Gastrocnemius medialis (tissue), 4 donors: ENCODE measurements at regions not wholly inside any gene's neighbourhood (a gene's known extent, or its start where the extent isn't known, plus 50 kb on each side); places are given as distances from the start of the nearest gene placed in this dataset.
"Not testable (repeated sequence)": the region's sequence is repeated elsewhere in the genome, so short reads cannot be mapped to it uniquely, and the experiment has no call there.

ENCODE experiments used
- ATAC-seq, 2 donors: fragments of 150-250 bp; one replicate each; pipeline ENCODE4 v1.9.1; 2016
- DNase-seq, 2 donors: peaks; one replicate each; pipeline ENCODE4 v3.0.0-alpha.2; 2019
- H3K27ac ChIP-seq, 4 donors: fragments of 200-600 bp; sonication (generic); 1 replicate in 1 of 4; 2 replicates in 3 of 4; pipeline ENCODE4 v1.5.1; 2016 to 2018; ENCODE audit warnings: mild to moderate bottlenecking in 2 of 4, moderate library complexity in 1 of 4
- H3K27me3 ChIP-seq, 3 donors: fragments of 200-600 bp; sonication (generic) in 2 of 3; 1 replicate in 1 of 3; 2 replicates in 2 of 3; pipeline versions ENCODE4 v1.5.1 to v1.6.0; 2016 to 2019; ENCODE audit warnings: mild to moderate bottlenecking in 1 of 3, moderate library complexity in 1 of 3
- H3K36me3 ChIP-seq, 2 donors: fragments of 200-600 bp; sonication (generic) in 1 of 2; one replicate each; pipeline ENCODE4 v1.5.1; 2017 to 2018
- H3K4me1 ChIP-seq, 2 donors: fragments of 200-600 bp; sonication (generic) in 1 of 2; one replicate each; pipeline ENCODE4 v1.5.1; 2016 to 2017; ENCODE audit warnings: mild to moderate bottlenecking in 2 of 2
- H3K4me3 ChIP-seq, 4 donors: fragments of 200-600 bp; sonication (generic) in 3 of 4; 1 replicate in 1 of 4; 2 replicates in 3 of 4; pipeline ENCODE4 v1.5.1; 2016 to 2019; ENCODE audit warnings: mild to moderate bottlenecking in 2 of 4
- H3K9me3 ChIP-seq, 3 donors: fragments of 200-600 bp; sonication (generic) in 2 of 3; 1 replicate in 1 of 3; 2 replicates in 2 of 3; pipeline ENCODE4 v1.5.1; 2016 to 2019
- CTCF ChIP-seq, 5 experiments: fragments of 450-650 bp in 3 of 5; fragments of 200-600 bp in 2 of 5; sonication (generic) in 2 of 5; IDR thresholded peaks in 4 of 5; conservative IDR thresholded peaks in 1 of 5; 1 replicate in 4 of 5; 2 replicates in 1 of 5; pipeline ENCODE4 v1.5.1; 2016 to 2019; ENCODE audit warnings: antibody characterized with exemption in 5 of 5, mild to moderate bottlenecking in 3 of 5, moderate library complexity in 3 of 5
- POLR2A ChIP-seq, 2 donors: fragments of 450-650 bp; IDR thresholded peaks; one replicate each; pipeline ENCODE4 v1.6.1; 2017; ENCODE audit warnings: antibody characterized with exemption in 2 of 2, mild to moderate bottlenecking in 2 of 2, moderate library complexity in 2 of 2
- in situ Hi-C, 4 donors: fragments of 200-750 bp; cut with MboI; loops; one replicate each; pipeline versions ENCODE4 v1.15.0 to v1.8.0; 2017; ENCODE audit warnings: low sequenced_read_pairs in 4 of 4
- intact Hi-C: fragments of 100-400 bp; cut with DNase I; formaldehyde crosslinking; loops from one replicate; pipeline ENCODE4 v1.15.1; 2023; ENCODE audit warnings: low total_unique reads

DNA sequence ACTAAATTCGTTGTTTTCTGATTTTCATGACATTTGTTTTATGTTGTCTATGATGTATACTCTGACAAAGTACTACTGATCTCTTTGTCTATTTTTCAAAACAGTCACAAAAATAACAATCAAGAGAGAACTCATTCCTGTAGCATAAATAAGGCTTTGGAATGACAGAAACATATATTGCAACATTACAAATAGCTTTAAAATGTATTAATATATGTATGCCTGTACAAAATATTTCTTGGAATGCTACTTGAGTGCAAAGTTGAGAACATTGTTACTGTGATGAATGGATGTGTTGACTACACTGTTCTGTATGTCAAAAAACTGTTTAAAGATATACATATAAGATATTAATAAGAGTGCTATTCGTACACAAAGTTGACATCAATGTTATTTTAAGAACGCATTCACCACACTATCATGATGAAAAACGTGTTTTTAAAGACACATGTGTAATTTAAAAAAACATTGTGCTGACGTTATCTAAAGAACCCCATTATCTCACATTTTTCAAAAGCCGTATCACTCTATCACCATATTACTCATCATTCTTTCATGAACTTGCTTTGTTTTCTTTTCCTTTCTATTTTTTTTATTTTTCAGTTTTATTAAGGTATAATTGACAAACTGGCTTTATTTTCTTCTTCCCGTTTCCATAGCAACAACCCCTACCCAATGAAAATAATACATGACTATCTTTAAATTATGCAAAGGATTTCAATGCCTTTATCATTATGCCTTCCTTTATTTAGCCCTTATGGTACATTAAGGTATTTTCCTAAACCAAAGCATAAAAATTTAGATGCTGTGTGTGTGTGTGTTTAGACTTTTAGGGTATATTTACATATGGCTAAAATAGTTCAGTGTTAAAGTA is 918.8 kb downstream of the SLITRK1 start:
- Histone ChIP-seq H3K27me3 (no peaks in the 10 kb centered on the region), H3K36me3 (no peaks in the 10 kb centered on the region), H3K27ac (no peak overlapping the region), H3K4me1 (no peaks in the 10 kb centered on the region), H3K9me3 (no peaks in the 10 kb centered on the region), H3K4me3 (no peak overlapping the region)
- DNase-seq, result no peak
- intact Hi-C loops (no loop called here), in situ Hi-C loops (no loop called here)
- ATAC-seq, result no peak
- TF ChIP-seq POLR2A (IDR thresholded peaks at IDR 0.05) (no peak), CTCF (IDR thresholded peaks at IDR 0.05 in 4 of 5, conservative IDR thresholded peaks at IDR 0.05 in 1 of 5) (no peak)

GRCh38 chr13:82962397-82962796 is 919.9 kb downstream of the SLITRK1 start:
- no peak for ATAC-seq
- in situ Hi-C loops, result no loop called here

DNA sequence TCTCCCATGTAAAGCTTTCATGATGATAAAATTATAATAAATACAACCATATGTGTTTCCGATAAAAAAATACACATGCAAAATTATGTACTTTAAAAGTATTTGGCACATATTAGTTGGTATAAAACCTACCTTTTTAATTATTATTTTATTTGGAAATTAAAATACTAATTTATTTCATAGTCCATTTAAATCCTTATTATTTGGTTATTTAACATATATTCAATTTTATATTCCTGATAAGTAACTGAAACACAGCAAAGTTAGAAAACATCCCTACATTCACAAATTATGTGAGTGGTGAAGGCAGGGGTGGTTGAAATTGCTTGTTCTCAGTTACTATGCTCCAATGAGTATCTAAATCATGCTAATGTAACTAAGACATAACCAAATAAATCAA is 920.5 kb downstream of the SLITRK1 start:
- ATAC-seq (no peak), DNase-seq (no peak)
- no peak for TF ChIP-seq POLR2A (IDR thresholded peaks at IDR 0.05)
- TF ChIP-seq CTCF (IDR thresholded peaks at IDR 0.05 in 4 of 5, conservative IDR thresholded peaks at IDR 0.05 in 1 of 5), result no peak
- Histone ChIP-seq H3K4me3 (no peak overlapping the region), H3K27me3 (no peaks in the 10 kb centered on the region), H3K27ac (no peak overlapping the region), H3K9me3 (no peaks in the 10 kb centered on the region), H3K4me1 (no peaks in the 10 kb centered on the region), H3K36me3 (no peaks in the 10 kb centered on the region)
- in situ Hi-C loops, result no loop called here
- intact Hi-C loops, result no loop called here

More at GRCh38 chr13:82962397-82962796, 919.9 kb downstream of the SLITRK1 start:
- intact Hi-C loops, result no loop called here
- H3K9me3 ChIP-seq, result no peaks in the 10 kb centered on the region
- DNase-seq, result no peak
- H3K27ac ChIP-seq, result no peak overlapping the region
- H3K4me3 ChIP-seq, result no peak overlapping the region
- TF ChIP-seq CTCF (IDR thresholded peaks at IDR 0.05 in 4 of 5, conservative IDR thresholded peaks at IDR 0.05 in 1 of 5), result no peak
- TF ChIP-seq POLR2A (IDR thresholded peaks at IDR 0.05), result no peak
- no peaks in the 10 kb centered on the region for H3K36me3 ChIP-seq
- H3K4me1 ChIP-seq, result no peaks in the 10 kb centered on the region
- no peaks in the 10 kb centered on the region for H3K27me3 ChIP-seq

GRCh38 chr13:82952336-82952735 is 929.9 kb downstream of the SLITRK1 start:
- H3K4me1 ChIP-seq, ATAC-seq, H3K27me3 ChIP-seq, H3K36me3 ChIP-seq, in situ Hi-C loops, DNase-seq, H3K9me3 ChIP-seq, intact Hi-C loops, H3K4me3 ChIP-seq, H3K27ac ChIP-seq: not testable (repeated sequence)

- intact Hi-C loops (no loop called here), in situ Hi-C loops (no loop called here)
- Histone ChIP-seq H3K9me3 (no peaks in the 10 kb centered on the region), H3K27me3 (no peaks in the 10 kb centered on the region), H3K4me1 (no peaks in the 10 kb centered on the region), H3K4me3 (no peak overlapping the region), H3K36me3 (no peaks in the 10 kb centered on the region), H3K27ac (no peak overlapping the region)
- DNase-seq (no peak), ATAC-seq (no peak)
- no peak for TF ChIP-seq CTCF (IDR thresholded peaks at IDR 0.05 in 4 of 5, conservative IDR thresholded peaks at IDR 0.05 in 1 of 5)
- no peak for TF ChIP-seq POLR2A (IDR thresholded peaks at IDR 0.05)
These were observed 934.6 kb downstream of the SLITRK1 start for GRCh38 chr13:82947683-82948082.
